ENCODE measurements at regions not wholly inside any gene's neighbourhood (a gene's known extent, or its start where the extent isn't known, plus 50 kb on each side); places are given as distances from the start of the nearest gene placed in this dataset. TPM values are rescaled to one million over a fixed set of nuclear protein-coding genes. Genes with fewer than 3 reads are reported as not detected.

DNA sequence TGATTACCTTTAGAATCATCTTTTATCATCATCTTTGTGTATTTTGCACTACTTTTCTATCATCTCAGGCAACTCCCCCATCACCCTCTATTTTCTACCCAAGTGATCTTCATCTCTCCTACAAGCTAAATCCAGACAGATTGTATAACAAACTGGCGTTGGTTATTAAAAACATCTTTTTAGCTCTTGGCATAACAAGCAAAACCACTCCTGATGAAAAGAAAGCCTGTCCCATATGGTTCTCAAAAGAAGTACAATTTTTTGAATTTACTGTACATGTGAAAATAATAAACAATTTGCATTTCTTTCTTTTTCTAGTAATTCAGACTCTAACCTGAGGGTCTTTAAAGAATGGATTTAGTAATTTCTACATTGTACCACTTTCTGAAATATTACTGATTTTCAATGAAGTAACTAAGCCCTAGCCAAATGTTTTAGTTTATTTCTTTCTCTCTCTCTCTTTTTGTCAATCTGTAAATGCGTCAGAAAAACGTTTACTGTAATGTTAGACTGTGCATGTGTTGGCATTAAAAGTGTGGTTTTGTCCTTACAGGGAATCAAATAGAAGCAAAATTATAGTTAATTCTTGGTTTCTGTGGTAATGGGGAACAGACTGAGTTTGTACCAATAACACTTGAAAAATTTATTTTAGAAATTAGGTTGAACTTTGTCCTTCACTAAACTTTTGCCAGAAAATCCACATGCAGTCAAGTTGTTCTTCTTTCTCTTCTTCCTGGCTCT, 52.5 kb upstream of the RPS23 start:
- H3K4me3 ChIP-seq: no peak overlapping the region
- peaks cover 2% of the 10 kb centered on the region for H3K27me3 Mint-ChIP-seq (ENCODE audit: insufficient read depth, low read depth)
- DNase-seq (ENCODE audit: low spot score): no peak
- no peaks in the 10 kb centered on the region for H3F3A ChIP-seq (ENCODE audit: low read depth)
- H2AFZ ChIP-seq (replicated peaks): no peak overlapping the region
- no peak overlapping the region for H3K4me3 Mint-ChIP-seq
- H3K9me3 Mint-ChIP-seq: no peaks in the 10 kb centered on the region
- H3K4me2 ChIP-seq: no peak overlapping the region
- no peaks in the 10 kb centered on the region for H3K79me2 ChIP-seq (ENCODE audit: low read depth)
- no peaks in the 10 kb centered on the region for H3K27me3 ChIP-seq
- TF ChIP-seq EZH2 (IDR thresholded peaks at IDR 0.05): no peak
- no peak for TF ChIP-seq EZH2phosphoT487 (IDR thresholded peaks at IDR 0.05)
- TF ChIP-seq, protein P1, sequence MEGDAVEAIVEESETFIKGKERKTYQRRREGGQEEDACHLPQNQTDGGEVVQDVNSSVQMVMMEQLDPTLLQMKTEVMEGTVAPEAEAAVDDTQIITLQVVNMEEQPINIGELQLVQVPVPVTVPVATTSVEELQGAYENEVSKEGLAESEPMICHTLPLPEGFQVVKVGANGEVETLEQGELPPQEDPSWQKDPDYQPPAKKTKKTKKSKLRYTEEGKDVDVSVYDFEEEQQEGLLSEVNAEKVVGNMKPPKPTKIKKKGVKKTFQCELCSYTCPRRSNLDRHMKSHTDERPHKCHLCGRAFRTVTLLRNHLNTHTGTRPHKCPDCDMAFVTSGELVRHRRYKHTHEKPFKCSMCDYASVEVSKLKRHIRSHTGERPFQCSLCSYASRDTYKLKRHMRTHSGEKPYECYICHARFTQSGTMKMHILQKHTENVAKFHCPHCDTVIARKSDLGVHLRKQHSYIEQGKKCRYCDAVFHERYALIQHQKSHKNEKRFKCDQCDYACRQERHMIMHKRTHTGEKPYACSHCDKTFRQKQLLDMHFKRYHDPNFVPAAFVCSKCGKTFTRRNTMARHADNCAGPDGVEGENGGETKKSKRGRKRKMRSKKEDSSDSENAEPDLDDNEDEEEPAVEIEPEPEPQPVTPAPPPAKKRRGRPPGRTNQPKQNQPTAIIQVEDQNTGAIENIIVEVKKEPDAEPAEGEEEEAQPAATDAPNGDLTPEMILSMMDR (IDR thresholded peaks at IDR 0.05): no peak
- H4K20me1 ChIP-seq (ENCODE audit: low read depth): no peaks in the 10 kb centered on the region
- H3K36me3 Mint-ChIP-seq: no peaks in the 10 kb centered on the region
- H3K9me3 ChIP-seq (ENCODE audit: low read depth): no peaks in the 10 kb centered on the region
- peaks cover 8% of the 10 kb centered on the region for H3K4me1 ChIP-seq
- no peaks in the 10 kb centered on the region for H3K36me3 ChIP-seq
- no peak overlapping the region for H3K9ac ChIP-seq
- H3K27ac ChIP-seq: no peak overlapping the region
- no peak overlapping the region for H3K27ac Mint-ChIP-seq
- H3K4me1 Mint-ChIP-seq: peaks cover 6% of the 10 kb centered on the region

DNA sequence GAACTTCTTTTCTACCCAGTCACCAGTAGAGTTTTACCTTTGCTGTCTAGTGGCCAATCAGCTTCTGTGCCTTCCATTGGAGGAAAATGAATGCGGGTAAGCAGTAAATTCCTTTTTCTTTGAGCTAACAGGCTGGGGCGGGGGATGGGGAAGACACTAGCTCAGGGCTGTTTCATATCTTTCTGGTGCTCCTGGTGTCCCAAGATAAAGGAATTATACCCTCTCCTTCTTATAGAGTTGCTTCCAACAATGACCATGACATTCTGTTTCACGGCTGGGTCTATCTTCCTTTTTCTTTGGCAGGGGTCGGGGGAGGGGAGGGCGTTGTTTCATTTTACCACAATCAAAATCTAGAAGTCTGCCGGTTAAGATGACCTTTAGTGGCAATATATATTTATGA, 51.2 kb upstream of the RPS23 start:
- Histone ChIP-seq H3K4me3 (no peak overlapping the region), H3K9ac (no peak overlapping the region), H3K27ac (no peak overlapping the region), H2AFZ (replicated peaks) (no peak overlapping the region), H3F3A (ENCODE audit: low read depth) (no peaks in the 10 kb centered on the region), H3K4me1 (peaks cover 8% of the 10 kb centered on the region), H3K36me3 (no peaks in the 10 kb centered on the region), H3K27me3 (no peaks in the 10 kb centered on the region), H3K9me3 (ENCODE audit: low read depth) (no peaks in the 10 kb centered on the region), H3K4me2 (no peak overlapping the region), H4K20me1 (ENCODE audit: low read depth) (no peaks in the 10 kb centered on the region), H3K79me2 (ENCODE audit: low read depth) (no peaks in the 10 kb centered on the region)
- H3K27ac Mint-ChIP-seq: no peak overlapping the region
- H3K4me3 Mint-ChIP-seq: no peak overlapping the region
- TF ChIP-seq EZH2 (IDR thresholded peaks at IDR 0.05) (no peak), EZH2phosphoT487 (IDR thresholded peaks at IDR 0.05) (no peak)
- TF ChIP-seq, protein P1 (IDR thresholded peaks at IDR 0.05): no peak
- DNase-seq (ENCODE audit: low spot score): no peak
- peaks cover 6% of the 10 kb centered on the region for H3K4me1 Mint-ChIP-seq
- H3K9me3 Mint-ChIP-seq: no peaks in the 10 kb centered on the region
- H3K36me3 Mint-ChIP-seq: no peaks in the 10 kb centered on the region
- peaks cover under 1% of the 10 kb centered on the region for H3K27me3 Mint-ChIP-seq (ENCODE audit: insufficient read depth, low read depth)

Small RNA genes in the stretch of these regions (microRNA-seq; reads per million reads assigned to microRNA genes)
- not detected for gene MIR3977
